Testis (tissue), 2 donors: ENCODE measurements at regions not wholly inside any gene's neighbourhood (a gene's known extent, or its start where the extent isn't known, plus 50 kb on each side); places are given as distances from the start of the nearest gene placed in this dataset.

Experiments used
- DNase-seq: peaks from one replicate; pipeline ENCODE4 v3.0.0-alpha.2; 2019
- H3K27ac ChIP-seq, 2 donors: fragments of 200-600 bp; sonication (generic); one replicate each; pipeline ENCODE4 v1.5.1; 2019
- H3K27me3 ChIP-seq: fragments of 200-600 bp; sonication (generic); one replicate; pipeline ENCODE4 v1.5.1; 2019
- H3K36me3 ChIP-seq: fragments of 200-600 bp; sonication (generic); one replicate; pipeline ENCODE4 v1.5.1; 2017; ENCODE audit warnings: low read depth; ENCODE audit errors: missing control alignments
- H3K4me1 ChIP-seq: fragments of 200-600 bp; sonication (generic); one replicate; pipeline ENCODE4 v1.5.1; 2019
- H3K4me3 ChIP-seq, 2 donors: fragments of 200-600 bp; sonication (generic); one replicate each; pipeline ENCODE4 v1.5.1; 2017 to 2019
- H3K9me3 ChIP-seq: fragments of 200-600 bp; sonication (generic); one replicate; pipeline ENCODE4 v1.5.1; 2017
- POLR2A ChIP-seq: fragments of 450-650 bp; IDR thresholded peaks from one replicate; pipeline ENCODE4 v1.6.1; 2017; ENCODE audit warnings: antibody characterized with exemption, mild to moderate bottlenecking, moderate library complexity
- WGBS, 2 donors: methylation state at CpG; one replicate each; pipeline ENCODE4 v1.1.5; 2018; 5-methylcytosine and 5-hydroxymethylcytosine counted together
- intact Hi-C: fragments of 100-400 bp; cut with DNase I; formaldehyde crosslinking; loops from one replicate; pipeline ENCODE4 v1.15.1; 2023; ENCODE audit warnings: low total_unique reads
- TF ChIP-seq, protein P1 (sequence below), 3 experiments: fragments of 450-650 bp in 2 of 3; fragments of 200-600 bp in 1 of 3; sonication (generic) in 1 of 3; IDR thresholded peaks; one replicate each; pipeline ENCODE4 v1.5.1; 2016 to 2019; ENCODE audit warnings: antibody characterized with exemption in 3 of 3, mild to moderate bottlenecking in 2 of 3, moderate library complexity in 1 of 3

DNA sequence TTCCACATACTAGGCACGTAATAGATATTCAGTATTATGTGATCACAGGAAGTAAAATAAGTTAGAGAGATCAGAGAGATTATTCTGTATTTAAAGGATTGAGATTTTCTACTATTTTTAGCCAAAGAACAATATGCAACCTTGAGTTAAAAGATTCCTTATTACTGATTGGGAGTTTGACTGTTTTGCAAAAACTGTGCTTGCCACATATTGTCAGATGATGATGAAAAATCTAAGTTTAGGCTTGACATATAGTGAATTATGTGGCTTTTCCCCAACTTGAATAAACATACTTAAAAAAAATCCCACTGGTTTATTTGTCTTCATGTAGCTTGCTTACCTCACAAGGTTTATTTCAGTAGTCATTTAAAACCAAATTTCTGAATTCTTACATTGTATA is 194.4 kb downstream of the KCNRG start:
- Histone ChIP-seq H3K4me1 (peaks cover 3% of the 10 kb centered on the region), H3K27ac (no peak overlapping the region), H3K9me3 (no peaks in the 10 kb centered on the region), H3K36me3 (no peaks in the 10 kb centered on the region), H3K4me3 (no peak overlapping the region), H3K27me3 (no peaks in the 10 kb centered on the region)
- DNase-seq: no peak
- 76 to 81% methylated on average over 1 of the region's 1 CpG for WGBS, 2 donors
- intact Hi-C loops: no loop called here
- no peak for TF ChIP-seq POLR2A
- TF ChIP-seq, protein P1, sequence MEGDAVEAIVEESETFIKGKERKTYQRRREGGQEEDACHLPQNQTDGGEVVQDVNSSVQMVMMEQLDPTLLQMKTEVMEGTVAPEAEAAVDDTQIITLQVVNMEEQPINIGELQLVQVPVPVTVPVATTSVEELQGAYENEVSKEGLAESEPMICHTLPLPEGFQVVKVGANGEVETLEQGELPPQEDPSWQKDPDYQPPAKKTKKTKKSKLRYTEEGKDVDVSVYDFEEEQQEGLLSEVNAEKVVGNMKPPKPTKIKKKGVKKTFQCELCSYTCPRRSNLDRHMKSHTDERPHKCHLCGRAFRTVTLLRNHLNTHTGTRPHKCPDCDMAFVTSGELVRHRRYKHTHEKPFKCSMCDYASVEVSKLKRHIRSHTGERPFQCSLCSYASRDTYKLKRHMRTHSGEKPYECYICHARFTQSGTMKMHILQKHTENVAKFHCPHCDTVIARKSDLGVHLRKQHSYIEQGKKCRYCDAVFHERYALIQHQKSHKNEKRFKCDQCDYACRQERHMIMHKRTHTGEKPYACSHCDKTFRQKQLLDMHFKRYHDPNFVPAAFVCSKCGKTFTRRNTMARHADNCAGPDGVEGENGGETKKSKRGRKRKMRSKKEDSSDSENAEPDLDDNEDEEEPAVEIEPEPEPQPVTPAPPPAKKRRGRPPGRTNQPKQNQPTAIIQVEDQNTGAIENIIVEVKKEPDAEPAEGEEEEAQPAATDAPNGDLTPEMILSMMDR (IDR thresholded peaks at IDR 0.05): no peak

- WGBS, 2 donors: 84 to 89% methylated on average over 1 of the region's 1 CpG
Observed at GRCh38 chr13:50213526-50213925, 198.3 kb downstream of the KCNRG start.

DNA sequence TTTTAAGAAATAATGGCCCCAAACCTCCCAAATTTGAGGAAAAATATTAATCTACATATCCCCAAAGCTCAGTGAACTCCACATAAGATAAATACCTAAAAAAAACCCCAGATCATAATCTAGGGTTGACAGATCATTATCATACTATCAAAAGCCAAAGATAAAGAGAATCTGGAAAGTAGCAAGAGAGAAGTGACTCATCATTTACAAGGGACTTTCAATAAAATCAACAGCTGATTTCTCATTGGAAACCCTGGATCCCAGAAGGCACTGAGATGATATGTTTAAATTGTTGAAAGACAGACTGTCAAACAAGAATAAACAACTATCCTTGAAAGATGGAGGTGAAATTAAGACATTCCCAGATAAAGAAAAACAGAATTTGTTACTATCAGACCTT is 199.3 kb downstream of the KCNRG start:
- no peak overlapping the region for H3K27ac ChIP-seq
- H3K4me3 ChIP-seq: no peak overlapping the region
- DNase-seq: no peak
- intact Hi-C loops: no loop called here
- peaks cover under 1% of the 10 kb centered on the region for H3K4me1 ChIP-seq
- H3K36me3 ChIP-seq: no peaks in the 10 kb centered on the region
- no peaks in the 10 kb centered on the region for H3K9me3 ChIP-seq
- no peaks in the 10 kb centered on the region for H3K27me3 ChIP-seq
- no peak for TF ChIP-seq POLR2A
- TF ChIP-seq, protein P1 (IDR thresholded peaks at IDR 0.05): no peak

More at GRCh38 chr13:50213526-50213925, 198.3 kb downstream of the KCNRG start:
- Histone ChIP-seq H3K9me3 (no peaks in the 10 kb centered on the region), H3K4me3 (no peak overlapping the region), H3K27me3 (no peaks in the 10 kb centered on the region), H3K36me3 (no peaks in the 10 kb centered on the region), H3K27ac (no peak overlapping the region), H3K4me1 (peaks cover 3% of the 10 kb centered on the region)
- no peak for DNase-seq
- TF ChIP-seq, protein P1 (IDR thresholded peaks at IDR 0.05): no peak
- no peak for TF ChIP-seq POLR2A
- intact Hi-C loops: no loop called here

DNA sequence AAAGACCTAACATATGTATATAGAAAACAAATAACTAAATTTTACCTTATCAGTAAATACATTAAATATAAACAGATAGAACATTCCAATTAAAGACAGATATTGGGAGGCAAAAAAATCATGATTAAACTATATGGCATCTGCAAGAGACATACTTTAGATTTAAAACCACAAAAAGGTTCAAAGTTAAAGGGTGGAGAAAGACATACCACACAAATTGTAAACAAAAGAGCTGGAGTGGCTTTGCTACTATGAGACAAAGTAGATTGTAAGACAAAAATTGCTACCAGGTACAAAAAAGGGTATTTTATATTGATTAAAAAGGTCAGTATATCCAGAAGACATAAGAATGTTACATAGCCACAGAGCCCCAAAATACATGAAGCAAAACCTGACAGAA is 200.2 kb downstream of the KCNRG start:
- Histone ChIP-seq H3K4me1 (no peaks in the 10 kb centered on the region), H3K4me3 (no peak overlapping the region), H3K36me3 (no peaks in the 10 kb centered on the region), H3K27me3 (no peaks in the 10 kb centered on the region), H3K9me3 (no peaks in the 10 kb centered on the region), H3K27ac (no peak overlapping the region)
- no peak for DNase-seq
- intact Hi-C loops: no loop called here
- TF ChIP-seq, protein P1 (IDR thresholded peaks at IDR 0.05): no peak
- TF ChIP-seq POLR2A: no peak

GRCh38 chr13:50219743-50220142 is 204.5 kb downstream of the KCNRG start:
- no peaks in the 10 kb centered on the region for H3K4me1 ChIP-seq
- 93 to 95% methylated on average over 3 of the region's 3 CpGs for WGBS, 2 donors
- no peak for DNase-seq
- no peaks in the 10 kb centered on the region for H3K36me3 ChIP-seq
- no peaks in the 10 kb centered on the region for H3K27me3 ChIP-seq
- H3K4me3 ChIP-seq: no peak overlapping the region
- no peaks in the 10 kb centered on the region for H3K9me3 ChIP-seq
- H3K27ac ChIP-seq: no peak overlapping the region
- intact Hi-C loops: no loop called here
- TF ChIP-seq, protein P1 (IDR thresholded peaks at IDR 0.05): no peak
- no peak for TF ChIP-seq POLR2A
